IMR-90 (cell line): ENCODE measurements at regions not wholly inside any gene's neighbourhood (a gene's known extent, or its start where the extent isn't known, plus 50 kb on each side); places are given as distances from the start of the nearest gene placed in this dataset.

Experiments used
- ATAC-seq: fragments of 200-7000 bp; cut with Tn5 transposase; 2 replicates; pipeline ENCODE4 v1.9.1; 2020; ENCODE audit warnings: low read depth, mild to moderate bottlenecking, moderate library complexity
- BruUV-seq: library from RNA; stranded (reverse); fragments of 400-500 nt; replicated peaks from 2 replicates; lab custom pipeline; 2021; lab: Mats Ljungman, UMichigan
- CTCF ChIA-PET: fragments of 300-600 bp; formaldehyde crosslinking; extraction: SDS; loops from one replicate; lab custom pipeline; 2021; ENCODE audit warnings: antibody characterized with exemption; lab: Yijun Ruan, JAX
- POLR2A ChIA-PET: fragments of 300-600 bp; sonication (Branson Sonifier 250); formaldehyde crosslinking; loops from one replicate; lab custom pipeline; 2022; ENCODE audit warnings: antibody characterized with exemption; ENCODE audit not compliant: unreplicated experiment; lab: Charles Lee
- DNase-seq: peaks from one replicate; pipeline ENCODE4 v3.0.0; 2013
- H2AFZ ChIP-seq: replicated peaks from 2 replicates; pipeline ENCODE3; 2013; ENCODE audit warnings: low read length, mild to moderate bottlenecking; ENCODE audit not compliant: poor library complexity
- H2AK5ac ChIP-seq: 2 replicates; pipeline ENCODE4 v1.6.1; 2013; ENCODE audit warnings: low read depth, low read length, inconsistent platforms
- H2AK9ac ChIP-seq: replicated peaks from 2 replicates; pipeline ENCODE3; 2013; ENCODE audit warnings: mild to moderate bottlenecking, low read depth, low read length, moderate library complexity; ENCODE audit not compliant: poor library complexity
- H2BK120ac ChIP-seq: 2 replicates; pipeline ENCODE4 v1.6.1; 2013; ENCODE audit warnings: low read depth, low read length, inconsistent platforms
- H2BK15ac ChIP-seq: 3 replicates; pipeline ENCODE4 v1.6.1; 2013; ENCODE audit warnings: low read depth, low read length, inconsistent platforms
- H2BK20ac ChIP-seq: 2 replicates; pipeline ENCODE4 v1.6.1; 2013; ENCODE audit warnings: low read depth, mild to moderate bottlenecking, inconsistent platforms, low read length, moderate library complexity
- H2BK5ac ChIP-seq: 2 replicates; pipeline ENCODE4 v1.6.1; 2013; ENCODE audit warnings: mild to moderate bottlenecking, low read depth, low read length, inconsistent platforms; ENCODE audit not compliant: poor library complexity, severe bottlenecking
- H3K14ac ChIP-seq: replicated peaks from 2 replicates; pipeline ENCODE4 v1.6.1; 2013; ENCODE audit warnings: low read depth, low read length, inconsistent platforms
- H3K18ac ChIP-seq: 2 replicates; pipeline ENCODE4 v1.6.1; 2013; ENCODE audit warnings: low read depth, low read length, control low read depth
- H3K23ac ChIP-seq: 2 replicates; pipeline ENCODE4 v1.6.1; 2013; ENCODE audit warnings: low read depth, low read length, inconsistent platforms
- H3K27ac ChIP-seq: 2 replicates; pipeline ENCODE4 v1.5.1; 2013; ENCODE audit warnings: mild to moderate bottlenecking, control low read depth, low read length; ENCODE audit not compliant: insufficient read depth
- H3K27me3 ChIP-seq: 2 replicates; pipeline ENCODE4 v1.6.1; 2013; ENCODE audit warnings: low read length; ENCODE audit not compliant: control insufficient read depth, insufficient read depth
- H3K36me3 ChIP-seq: 2 replicates; pipeline ENCODE4 v1.6.1; 2013; ENCODE audit warnings: low read length, mixed read lengths; ENCODE audit not compliant: control insufficient read depth, insufficient read depth
- H3K4ac ChIP-seq: 2 replicates; pipeline ENCODE4 v1.6.1; 2013; ENCODE audit warnings: low read depth, low read length, inconsistent platforms
- H3K4me1 ChIP-seq: 2 replicates; pipeline ENCODE4 v1.6.1; 2013; ENCODE audit warnings: low read length, mixed read lengths; ENCODE audit not compliant: control insufficient read depth, insufficient read depth
- H3K4me2 ChIP-seq: 2 replicates; pipeline ENCODE4 v1.6.1; 2013; ENCODE audit warnings: low read depth, mild to moderate bottlenecking, control low read depth, low read length, moderate library complexity
- H3K4me3 ChIP-seq: 2 replicates; pipeline ENCODE4 v1.5.1; 2013; ENCODE audit warnings: low read depth, mild to moderate bottlenecking, control low read depth, low read length, moderate library complexity; ENCODE audit not compliant: insufficient read depth
- H3K56ac ChIP-seq: 2 replicates; pipeline ENCODE4 v1.6.1; 2013; ENCODE audit warnings: low read length, inconsistent platforms; ENCODE audit not compliant: insufficient read depth; ENCODE audit errors: extremely low read depth
- H3K79me1 ChIP-seq, 2 experiments: 2 replicates each; pipeline ENCODE4 v1.6.1; 2013; ENCODE audit warnings: low read length in 2 of 2, inconsistent platforms in 1 of 2, low read depth in 1 of 2
- H3K9ac ChIP-seq: 2 replicates; pipeline ENCODE4 v1.6.1; 2013; ENCODE audit warnings: low read depth, low read length, control low read depth
- H3K9me1 ChIP-seq: 2 replicates; pipeline ENCODE4 v1.6.1; 2013; ENCODE audit warnings: low read length, inconsistent platforms; ENCODE audit not compliant: insufficient read depth
- H3K9me3 ChIP-seq: 2 replicates; pipeline ENCODE4 v1.6.1; 2013; ENCODE audit warnings: low read length; ENCODE audit not compliant: control insufficient read depth, insufficient read depth
- H4K20me1 ChIP-seq: 2 replicates; pipeline ENCODE4 v1.6.1; 2013; ENCODE audit warnings: low read length, inconsistent platforms; ENCODE audit not compliant: insufficient read depth
- H4K5ac ChIP-seq: 2 replicates; pipeline ENCODE4 v1.6.1; 2013; ENCODE audit warnings: mild to moderate bottlenecking, low read depth, low read length, control low read depth
- H4K8ac ChIP-seq, 2 experiments: 2 replicates each; pipeline ENCODE4 v1.6.1; 2013; ENCODE audit warnings: low read depth in 2 of 2, low read length in 2 of 2, control low read depth in 1 of 2, inconsistent platforms in 1 of 2
- H4K91ac ChIP-seq: 2 replicates; pipeline ENCODE4 v1.6.1; 2013; ENCODE audit warnings: low read depth, low read length, inconsistent platforms; ENCODE audit not compliant: insufficient read depth
- BHLHE40 ChIP-seq: fragments of 150-350 bp; IDR thresholded peaks from 2 replicates; pipeline ENCODE4 v1.6.1; 2016; ENCODE audit warnings: mild to moderate bottlenecking, low read depth, low read length
- CEBPB ChIP-seq: IDR thresholded peaks from 2 replicates; pipeline ENCODE4 v1.6.1; 2012; ENCODE audit warnings: low read depth, low read length, improper control_type of control experiment
- CHD1 ChIP-seq: IDR thresholded peaks from 2 replicates; pipeline ENCODE4 v1.6.1; 2012; ENCODE audit warnings: low read depth, low read length, improper control_type of control experiment
- CTCF ChIP-seq: conservative IDR thresholded peaks from 2 replicates; pipeline ENCODE4 v1.5.1; 2012; ENCODE audit warnings: mild to moderate bottlenecking, low read depth, low read length, improper control_type of control experiment
- ELK1 ChIP-seq: fragments of 150-350 bp; IDR thresholded peaks from 2 replicates; pipeline ENCODE4 v1.6.1; 2016; ENCODE audit warnings: low read depth, mild to moderate bottlenecking, low read length, moderate library complexity, borderline replicate concordance
- FOS ChIP-seq: fragments of 150-350 bp; IDR thresholded peaks from 2 replicates; pipeline ENCODE4 v1.6.1; 2016; ENCODE audit warnings: low read depth, low read length
- MAFK ChIP-seq: IDR thresholded peaks from 2 replicates; pipeline ENCODE4 v1.6.1; 2012; ENCODE audit warnings: low read depth, low read length, improper control_type of control experiment
- MAZ ChIP-seq: IDR thresholded peaks from 2 replicates; pipeline ENCODE4 v1.6.1; 2012; ENCODE audit warnings: low read depth, mild to moderate bottlenecking, low read length, improper control_type of control experiment, moderate library complexity, borderline replicate concordance
- MXI1 ChIP-seq: IDR thresholded peaks from 2 replicates; pipeline ENCODE4 v1.6.1; 2012; ENCODE audit warnings: low read depth, mild to moderate bottlenecking, low read length, moderate library complexity, borderline replicate concordance
- NFE2L2 ChIP-seq: fragments of 150-350 bp; IDR thresholded peaks from 2 replicates; pipeline ENCODE4 v1.6.1; 2016; ENCODE audit warnings: low read depth, mild to moderate bottlenecking, low read length
- POLR2A ChIP-seq: IDR thresholded peaks from 2 replicates; pipeline ENCODE4 v1.6.1; 2012; ENCODE audit warnings: mild to moderate bottlenecking, low read depth, low read length
- RAD21 ChIP-seq: IDR thresholded peaks from 2 replicates; pipeline ENCODE4 v1.6.1; 2012; ENCODE audit warnings: low read length, improper control_type of control experiment
- RCOR1 ChIP-seq: IDR thresholded peaks from 2 replicates; pipeline ENCODE4 v1.6.1; 2012; ENCODE audit warnings: mild to moderate bottlenecking, low read length, improper control_type of control experiment; ENCODE audit not compliant: insufficient replicate concordance
- RFX5 ChIP-seq: IDR thresholded peaks from 2 replicates; pipeline ENCODE4 v1.8.0; 2012; ENCODE audit warnings: low read depth, mild to moderate bottlenecking, low read length, moderate library complexity
- SMC3 ChIP-seq: fragments of 150-350 bp; IDR thresholded peaks from 2 replicates; pipeline ENCODE4 v1.6.1; 2016; ENCODE audit warnings: low read depth, mild to moderate bottlenecking, antibody characterized with exemption, low read length, moderate library complexity
- USF2 ChIP-seq: fragments of 150-350 bp; IDR thresholded peaks from 2 replicates; pipeline ENCODE4 v1.6.1; 2017; ENCODE audit warnings: mild to moderate bottlenecking, antibody characterized with exemption, low read length, low read depth
- WGBS, 2 experiments: methylation state at CpG; one replicate each; pipeline versions ENCODE4 v1.1.5 to v1.1.7; 2013; ENCODE audit warnings: missing lambda C conversion rate in 2 of 2; ENCODE audit not compliant: insufficient read length in 1 of 2; ENCODE audit errors: extremely low coverage in 2 of 2; 5-methylcytosine and 5-hydroxymethylcytosine counted together
- dilution Hi-C: fragments of 300-500 bp; cut with HindIII; formaldehyde crosslinking; loops from one replicate; pipeline ENCODE4 v1.14.3; 2018; ENCODE audit warnings: low sequenced_read_pairs; ENCODE audit not compliant: unreplicated experiment
- in situ Hi-C: fragments of 300-500 bp; cut with MboI; formaldehyde crosslinking; loops from 3 replicates; pipeline ENCODE4 v1.14.3; 2019; ENCODE audit warnings: low sequenced_read_pairs, inconsistent platforms, mixed read lengths
- intact Hi-C: fragments of 100-400 bp; cut with micrococcal nuclease; formaldehyde crosslinking; loops from 2 replicates; pipeline ENCODE4 v1.10.0; 2022

GRCh38 chr16:18062713-18063112, 273.8 kb downstream of the NPIPA8 start:
- Histone ChIP-seq H3K9me1 (no peaks in the 10 kb centered on the region), H2AFZ (no peak overlapping the region), H4K91ac (no peak overlapping the region), H3K14ac (no peak overlapping the region), H3K4ac (no peak overlapping the region), H4K8ac (no peak overlapping the region), H4K20me1 (no peaks in the 10 kb centered on the region), H3K9ac (no peak overlapping the region), H2BK15ac (no peak overlapping the region), H3K23ac (no peak overlapping the region), H3K36me3 (no peaks in the 10 kb centered on the region), H3K79me1 (no peaks in the 10 kb centered on the region), H3K9me3 (peaks cover 9% of the 10 kb centered on the region; the same call in 1 of the 2 replicates), H2BK20ac (no peak overlapping the region), H4K5ac (no peak overlapping the region), H3K4me2 (no peak overlapping the region), H2BK120ac (no peak overlapping the region), H3K27ac (no peak overlapping the region), H3K4me1 (no peaks in the 10 kb centered on the region), H2AK5ac (no peak overlapping the region), H3K18ac (no peak overlapping the region), H3K56ac (no peak overlapping the region), H3K4me3 (no peak overlapping the region), H3K27me3 (no peaks in the 10 kb centered on the region), H2BK5ac (no peak overlapping the region), H2AK9ac (no peak overlapping the region)
- 33% methylated on average over 3 of the region's 9 CpGs; no CpG with 5 or more reads in 1 of the 2 experiments for WGBS, 2 experiments
- intact Hi-C loops = no loop called here
- ChIA-PET CTCF (no interaction called here), POLR2A (no interaction called here)
- BruUV-seq = no TSS peak
- TF ChIP-seq POLR2A (no peak), RFX5 (no peak), CHD1 (no peak), MAZ (no peak), ELK1 (no peak), CTCF (no peak), SMC3 (no peak), NFE2L2 (no peak), FOS (no peak), RAD21 (no peak), CEBPB (no peak), MXI1 (no peak), MAFK (no peak), USF2 (no peak), BHLHE40 (no peak), RCOR1 (no peak)
- dilution Hi-C loops = no loop called here
- ATAC-seq (no peak), DNase-seq (no peak)
- in situ Hi-C loops = no loop called here
